MM.1S (cell line): ENCODE measurements at regions not wholly inside any gene's neighbourhood (a gene's known extent, or its start where the extent isn't known, plus 50 kb on each side); places are given as distances from the start of the nearest gene placed in this dataset.

Experiments used
- EZH2 ChIP-seq: fragments of 300-600 bp; sonication (generic); optimal IDR thresholded peaks from 2 replicates; pipeline ENCODE3; 2017; ENCODE audit warnings: low read depth, mild to moderate bottlenecking, antibody characterized with exemption, low read length, mixed read lengths
- EZH2phosphoT487 ChIP-seq: fragments of 300-600 bp; sonication (generic); IDR thresholded peaks from 2 replicates; pipeline ENCODE4 v1.6.1; 2018; ENCODE audit warnings: antibody characterized with exemption, low read length
- TF ChIP-seq, protein P1 (sequence below): fragments of 300-600 bp; sonication (generic); IDR thresholded peaks from 2 replicates; pipeline ENCODE4 v1.5.1; 2016; ENCODE audit warnings: antibody characterized with exemption, low read length, mixed read lengths

DNA sequence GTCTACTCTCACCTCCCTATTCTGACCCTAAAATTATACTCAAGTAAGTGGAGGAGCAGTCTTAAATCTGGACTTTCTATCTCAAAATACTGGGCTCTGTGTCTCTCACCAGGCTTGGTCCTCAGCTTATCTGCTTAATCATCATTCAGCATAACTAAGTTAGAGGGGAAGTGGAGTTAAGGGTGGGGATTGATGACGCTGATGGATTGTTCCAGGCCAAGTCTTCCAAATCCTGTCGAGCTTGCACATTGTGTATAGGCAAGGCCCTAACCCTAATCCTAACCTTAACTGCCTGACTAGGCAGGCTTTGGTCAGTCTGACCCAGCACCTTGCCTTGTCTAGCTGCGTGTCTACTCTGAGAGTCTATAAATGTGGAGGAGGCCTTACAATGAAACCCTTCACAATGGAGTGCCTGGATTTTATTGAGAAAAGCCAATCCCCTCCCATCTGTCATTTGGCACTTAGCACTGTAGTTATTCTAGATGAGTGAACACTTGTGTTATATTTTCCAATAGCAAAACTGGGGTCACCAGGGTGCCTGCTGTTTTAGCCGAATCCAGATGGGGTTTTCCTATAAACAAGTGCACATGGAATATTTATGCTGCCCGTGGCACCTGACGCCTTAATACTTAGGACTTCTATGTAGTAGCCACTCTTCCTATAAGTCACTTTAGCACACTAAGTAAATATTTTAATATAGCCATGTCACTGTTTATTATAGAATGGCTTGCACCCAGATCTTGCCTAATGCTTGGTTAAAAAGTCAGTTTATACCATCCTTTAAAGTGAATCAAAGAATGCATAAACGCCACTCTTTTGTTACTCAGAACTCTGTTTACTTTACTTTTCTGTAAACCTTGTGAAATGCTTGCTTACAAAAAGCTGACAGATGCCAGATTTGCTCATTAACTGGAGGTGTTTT is 193.2 kb upstream of the MYOCD start:
- TF ChIP-seq, protein P1, sequence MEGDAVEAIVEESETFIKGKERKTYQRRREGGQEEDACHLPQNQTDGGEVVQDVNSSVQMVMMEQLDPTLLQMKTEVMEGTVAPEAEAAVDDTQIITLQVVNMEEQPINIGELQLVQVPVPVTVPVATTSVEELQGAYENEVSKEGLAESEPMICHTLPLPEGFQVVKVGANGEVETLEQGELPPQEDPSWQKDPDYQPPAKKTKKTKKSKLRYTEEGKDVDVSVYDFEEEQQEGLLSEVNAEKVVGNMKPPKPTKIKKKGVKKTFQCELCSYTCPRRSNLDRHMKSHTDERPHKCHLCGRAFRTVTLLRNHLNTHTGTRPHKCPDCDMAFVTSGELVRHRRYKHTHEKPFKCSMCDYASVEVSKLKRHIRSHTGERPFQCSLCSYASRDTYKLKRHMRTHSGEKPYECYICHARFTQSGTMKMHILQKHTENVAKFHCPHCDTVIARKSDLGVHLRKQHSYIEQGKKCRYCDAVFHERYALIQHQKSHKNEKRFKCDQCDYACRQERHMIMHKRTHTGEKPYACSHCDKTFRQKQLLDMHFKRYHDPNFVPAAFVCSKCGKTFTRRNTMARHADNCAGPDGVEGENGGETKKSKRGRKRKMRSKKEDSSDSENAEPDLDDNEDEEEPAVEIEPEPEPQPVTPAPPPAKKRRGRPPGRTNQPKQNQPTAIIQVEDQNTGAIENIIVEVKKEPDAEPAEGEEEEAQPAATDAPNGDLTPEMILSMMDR = no peak
- TF ChIP-seq EZH2 (no peak), EZH2phosphoT487 (no peak)
